Upper lobe of right lung (tissue), 1 donor: ENCODE measurements at regions not wholly inside any gene's neighbourhood (a gene's known extent, or its start where the extent isn't known, plus 50 kb on each side); places are given as distances from the start of the nearest gene placed in this dataset.

Source experiments
- ATAC-seq: fragments of 200-7000 bp; cut with Tn5 transposase; one replicate; pipeline ENCODE4 v1.9.1; 2020; ENCODE audit warnings: mild to moderate bottlenecking, moderate library complexity
- DNase-seq: peaks from one replicate; pipeline ENCODE4 v3.0.0-alpha.2; 2020
- H3K27ac ChIP-seq: fragments of 200-600 bp; one replicate; pipeline ENCODE4 v1.8.0; 2022
- H3K27me3 ChIP-seq: fragments of 200-600 bp; one replicate; pipeline ENCODE4 v1.8.0; 2022; ENCODE audit warnings: mild to moderate bottlenecking
- H3K36me3 ChIP-seq: fragments of 200-600 bp; one replicate; pipeline ENCODE4 v1.8.0; 2022
- H3K4me1 ChIP-seq: fragments of 200-600 bp; one replicate; pipeline ENCODE4 v1.8.0; 2022
- H3K4me3 ChIP-seq: fragments of 200-600 bp; one replicate; pipeline ENCODE4 v1.8.0; 2022; ENCODE audit warnings: mild to moderate bottlenecking
- H3K9me3 ChIP-seq: fragments of 200-600 bp; one replicate; pipeline ENCODE4 v1.8.0; 2022
- CTCF ChIP-seq: fragments of 200-600 bp; IDR thresholded peaks from one replicate; pipeline ENCODE4 v1.8.0; 2022; ENCODE audit warnings: antibody characterized with exemption
- intact Hi-C: fragments of 100-400 bp; cut with DNase I; formaldehyde crosslinking; loops from one replicate; pipeline ENCODE4 v1.11.0; 2022
- donor health status: DM: no; HTN: yes; CAD: no; lungs with severe emphysema.

GRCh38 chr6:139833592-139833991 lies 459.1 kb upstream of the CITED2 start:
- Histone ChIP-seq H3K4me3 (no peak overlapping the region), H3K4me1 (no peaks in the 10 kb centered on the region), H3K9me3 (no peaks in the 10 kb centered on the region), H3K27ac (no peak overlapping the region), H3K27me3 (no peaks in the 10 kb centered on the region), H3K36me3 (no peaks in the 10 kb centered on the region)
- TF ChIP-seq CTCF, result no peak
- DNase-seq (peak; percentile 56), ATAC-seq (peak; percentile 80)
- intact Hi-C loops, result no loop called here

- intact Hi-C loops, result no loop called here
- H3K9me3 ChIP-seq, result no peaks in the 10 kb centered on the region
- no peak for TF ChIP-seq CTCF
- no peaks in the 10 kb centered on the region for H3K36me3 ChIP-seq
- ATAC-seq, result no peak
- no peaks in the 10 kb centered on the region for H3K4me1 ChIP-seq
- no peak for DNase-seq
- H3K27ac ChIP-seq, result no peak overlapping the region
- H3K4me3 ChIP-seq, result no peak overlapping the region
- no peaks in the 10 kb centered on the region for H3K27me3 ChIP-seq
These were observed 458.3 kb upstream of the CITED2 start for GRCh38 chr6:139832493-139833305.

- no peak for TF ChIP-seq CTCF
- Histone ChIP-seq H3K27me3 (no peaks in the 10 kb centered on the region), H3K4me3 (no peak overlapping the region), H3K4me1 (no peaks in the 10 kb centered on the region), H3K27ac (no peak overlapping the region), H3K36me3 (no peaks in the 10 kb centered on the region), H3K9me3 (no peaks in the 10 kb centered on the region)
- intact Hi-C loops, result no loop called here
- DNase-seq (no peak), ATAC-seq (no peak)
These were observed 455.1 kb upstream of the CITED2 start for GRCh38 chr6:139829576-139829975.

- H3K36me3 ChIP-seq, result no peaks in the 10 kb centered on the region
- intact Hi-C loops, result no loop called here
- no peaks in the 10 kb centered on the region for H3K9me3 ChIP-seq
- ATAC-seq, result no peak
- no peak for TF ChIP-seq CTCF
- no peaks in the 10 kb centered on the region for H3K4me1 ChIP-seq
- H3K27me3 ChIP-seq, result no peaks in the 10 kb centered on the region
- no peak overlapping the region for H3K4me3 ChIP-seq
- H3K27ac ChIP-seq, result no peak overlapping the region
- DNase-seq, result no peak
These were observed 454.5 kb upstream of the CITED2 start for GRCh38 chr6:139828751-139829519.

- no peak for TF ChIP-seq CTCF
- H3K4me3 ChIP-seq, result no peak overlapping the region
- ATAC-seq, result no peak
- no peak for DNase-seq
- H3K27ac ChIP-seq, result no peak overlapping the region
- no peaks in the 10 kb centered on the region for H3K9me3 ChIP-seq
- H3K4me1 ChIP-seq, result no peaks in the 10 kb centered on the region
- intact Hi-C loops, result no loop called here
- no peaks in the 10 kb centered on the region for H3K27me3 ChIP-seq
- no peaks in the 10 kb centered on the region for H3K36me3 ChIP-seq
These were observed 451.5 kb upstream of the CITED2 start for GRCh38 chr6:139825935-139826374.
